MCF 10A (cell line): ENCODE measurements at regions not wholly inside any gene's neighbourhood (a gene's known extent, or its start where the extent isn't known, plus 50 kb on each side); places are given as distances from the start of the nearest gene placed in this dataset.

Experiments
- BruUV-seq: library from RNA; stranded (reverse); fragments of 400-500 nt; replicated peaks from 2 replicates; lab custom pipeline; 2021; lab: Mats Ljungman, UMichigan
- CTCF ChIA-PET: fragments of 300-600 bp; sonication (Branson Sonifier 250); formaldehyde crosslinking; extraction: SDS; loops from one replicate; lab custom pipeline; 2021; ENCODE audit warnings: antibody characterized with exemption, inconsistent platforms; lab: Yijun Ruan, JAX
- POLR2A ChIA-PET: fragments of 300-600, 350-650 bp; sonication (Branson Sonifier 250); formaldehyde crosslinking; extraction: SDS; loops from one replicate; lab custom pipeline; 2020; ENCODE audit warnings: antibody characterized with exemption, inconsistent platforms; lab: Yijun Ruan, JAX
- DNase-seq: peaks from one replicate; pipeline ENCODE4 v3.0.0-alpha.2; 2018; ENCODE audit not compliant: unreplicated experiment
- H3K27ac Mint-ChIP-seq: one replicate; pipeline ENCODE4 v1.8.0; 2022; ENCODE audit warnings: mild to moderate bottlenecking, low read depth, mixed read lengths; ENCODE audit not compliant: unreplicated experiment
- H3K27me3 Mint-ChIP-seq: one replicate; pipeline ENCODE4 v1.8.0; 2022; ENCODE audit warnings: mixed read lengths; ENCODE audit not compliant: insufficient read depth, unreplicated experiment
- H3K36me3 Mint-ChIP-seq: one replicate; pipeline ENCODE4 v1.8.0; 2022; ENCODE audit warnings: mild to moderate bottlenecking, moderate library complexity, mixed read lengths; ENCODE audit not compliant: insufficient read depth, unreplicated experiment
- H3K4me1 Mint-ChIP-seq: one replicate; pipeline ENCODE4 v1.8.0; 2022; ENCODE audit warnings: mixed read lengths; ENCODE audit not compliant: insufficient read depth, unreplicated experiment
- H3K4me3 Mint-ChIP-seq: one replicate; pipeline ENCODE4 v1.8.0; 2022; ENCODE audit warnings: mild to moderate bottlenecking, moderate library complexity, mixed read lengths; ENCODE audit not compliant: unreplicated experiment
- H3K9me3 Mint-ChIP-seq: one replicate; pipeline ENCODE4 v1.8.0; 2022; ENCODE audit warnings: mixed read lengths; ENCODE audit not compliant: unreplicated experiment
- CTCF ChIP-seq: fragments of 200-600 bp; IDR thresholded peaks from one replicate; pipeline ENCODE4 v1.8.0; 2022; ENCODE audit warnings: antibody characterized with exemption, mild to moderate bottlenecking; ENCODE audit not compliant: unreplicated experiment
- intact Hi-C: fragments of 100-400 bp; cut with micrococcal nuclease; formaldehyde crosslinking; loops from 2 replicates; pipeline ENCODE4 v1.14.1; 2022

DNA sequence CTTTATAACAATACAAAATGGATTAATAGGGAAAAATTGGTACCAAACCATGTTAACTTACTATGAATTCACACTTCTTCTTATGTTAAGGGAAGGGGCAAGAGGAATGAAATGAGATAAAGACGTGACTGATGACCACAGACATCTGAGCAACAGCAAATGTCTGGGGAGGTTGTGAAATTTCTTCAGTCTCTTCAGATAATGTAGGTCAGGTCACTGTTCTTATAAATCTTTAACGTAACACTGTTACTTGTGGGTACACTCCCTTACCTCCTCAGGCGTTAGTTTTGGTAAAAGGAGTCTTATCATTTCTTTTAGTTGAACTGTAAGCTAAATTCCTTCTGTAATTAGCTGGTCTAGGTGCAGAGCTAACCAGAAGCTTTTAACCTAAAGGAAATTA is 405.0 kb upstream of the LRFN5 start:
- intact Hi-C loops, result no loop called here
- Mint-ChIP-seq H3K4me1 (no peaks in the 10 kb centered on the region), H3K4me3 (no peak overlapping the region), H3K27ac (no peak overlapping the region), H3K27me3 (peaks cover 35% of the 10 kb centered on the region), H3K9me3 (no peaks in the 10 kb centered on the region), H3K36me3 (no peaks in the 10 kb centered on the region)
- TF ChIP-seq CTCF, result no peak
- no peak for DNase-seq
- CTCF ChIA-PET, result no interaction called here
- POLR2A ChIA-PET, result no interaction called here
- no TSS peak for BruUV-seq

GRCh38 chr14:41187868-41188267 is 418.8 kb upstream of the LRFN5 start:
- DNase-seq, result no peak
- no peaks in the 10 kb centered on the region for H3K4me1 Mint-ChIP-seq
- no peak overlapping the region for H3K27ac Mint-ChIP-seq
- ChIA-PET CTCF (no interaction called here), POLR2A (no interaction called here)
- intact Hi-C loops, result no loop called here
- H3K27me3 Mint-ChIP-seq, result peaks cover 28% of the 10 kb centered on the region
- no peak for TF ChIP-seq CTCF
- BruUV-seq, result no TSS peak
- no peaks in the 10 kb centered on the region for H3K36me3 Mint-ChIP-seq
- H3K9me3 Mint-ChIP-seq, result no peaks in the 10 kb centered on the region
- no peak overlapping the region for H3K4me3 Mint-ChIP-seq

DNA sequence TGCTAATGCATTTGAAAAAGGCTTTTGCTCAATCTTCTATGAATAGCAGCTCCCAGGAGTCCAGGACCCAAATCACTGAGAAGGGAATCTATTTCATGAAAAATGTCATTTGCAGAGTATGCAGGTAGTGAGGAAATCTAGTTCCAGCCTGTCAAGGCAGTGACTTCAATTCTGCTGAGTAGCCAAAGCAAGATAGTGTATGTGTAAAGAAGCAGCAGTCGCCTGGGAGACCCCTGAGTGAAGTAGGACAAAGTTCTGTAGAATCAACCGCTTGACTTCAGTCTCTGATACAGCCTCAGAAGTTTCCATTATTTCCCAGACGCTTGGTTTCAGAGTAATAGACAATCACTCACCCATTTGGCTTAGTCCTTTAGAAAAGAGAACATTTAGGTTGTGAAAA is 435.6 kb upstream of the LRFN5 start:
- ChIA-PET CTCF (no interaction called here), POLR2A (no interaction called here)
- no peak for TF ChIP-seq CTCF
- H3K4me1 Mint-ChIP-seq, result peaks cover 6% of the 10 kb centered on the region
- H3K36me3 Mint-ChIP-seq, result no peaks in the 10 kb centered on the region
- intact Hi-C loops, result no loop called here
- H3K27ac Mint-ChIP-seq, result no peak overlapping the region
- H3K9me3 Mint-ChIP-seq, result peaks cover 6% of the 10 kb centered on the region
- no TSS peak for BruUV-seq
- peaks cover 43% of the 10 kb centered on the region for H3K27me3 Mint-ChIP-seq
- no peak for DNase-seq
- H3K4me3 Mint-ChIP-seq, result no peak overlapping the region

GRCh38 chr14:41167040-41167439 is 439.6 kb upstream of the LRFN5 start:
- no peak for TF ChIP-seq CTCF
- BruUV-seq, result no TSS peak
- POLR2A ChIA-PET, result no interaction called here
- intact Hi-C loops, result no loop called here
- no peak overlapping the region for H3K27ac Mint-ChIP-seq
- no peak overlapping the region for H3K4me3 Mint-ChIP-seq
- peaks cover 6% of the 10 kb centered on the region for H3K9me3 Mint-ChIP-seq
- no peaks in the 10 kb centered on the region for H3K36me3 Mint-ChIP-seq
- H3K27me3 Mint-ChIP-seq, result peaks cover 21% of the 10 kb centered on the region
- no peak for DNase-seq
- peaks cover 6% of the 10 kb centered on the region for H3K4me1 Mint-ChIP-seq
- CTCF ChIA-PET, result no interaction called here
